A549 (cell line): ENCODE measurements at regions not wholly inside any gene's neighbourhood (a gene's known extent, or its start where the extent isn't known, plus 50 kb on each side); places are given as distances from the start of the nearest gene placed in this dataset.

Experiments
- ATAC-seq, 2 experiments: fragments of 200-7000 bp in 1 of 2; fragments of >200 bp in 1 of 2; cut with Nextera tagmentation in 1 of 2; cut with Tn5 transposase in 1 of 2; 3 replicates each; pipeline versions ENCODE4 v1.8.0 to v1.9.1; 2018 to 2020; ENCODE audit warnings: mild to moderate bottlenecking in 1 of 2, moderate library complexity in 1 of 2
- CTCF ChIA-PET: fragments of 300-600 bp; sonication (Branson Sonifier 250); formaldehyde crosslinking; extraction: SDS; loops from one replicate; lab custom pipeline; 2021; ENCODE audit warnings: antibody characterized with exemption, inconsistent platforms; lab: Yijun Ruan, JAX
- POLR2A ChIA-PET: fragments of 350-600 bp; formaldehyde crosslinking; extraction: SDS; loops from one replicate; lab custom pipeline; 2021; ENCODE audit warnings: antibody characterized with exemption, inconsistent platforms; lab: Yijun Ruan, JAX
- DNase-seq, 2 experiments: peaks; one replicate each; pipeline versions ENCODE4 v3.0.0 to v3.0.0-alpha.2; 2011 to 2016; ENCODE audit warnings: low read depth in 1 of 2, low spot score in 1 of 2
- FAIRE-seq: peaks from 2 replicates; lab custom pipeline; 2011; peaks lifted over from hg19 to GRCh38; lab: Jason Lieb, UNC
- H3K27ac ChIP-seq, 2 experiments: fragments of >200 bp; sonication (Bioruptor Twin); formaldehyde crosslinking; 3 replicates each; pipeline ENCODE4 v1.5.1; 2016 to 2017
- H3K4me1 ChIP-seq: fragments of >200 bp; sonication (Bioruptor Twin); formaldehyde crosslinking; 3 replicates; pipeline ENCODE4 v1.6.1; 2016
- H3K4me2 ChIP-seq: fragments of >200 bp; sonication (Bioruptor Twin); formaldehyde crosslinking; 3 replicates; pipeline ENCODE4 v1.6.1; 2016
- H3K4me3 ChIP-seq: fragments of >200 bp; sonication (Bioruptor Twin); formaldehyde crosslinking; 3 replicates; pipeline ENCODE4 v1.5.1; 2016
- H3K9me3 ChIP-seq: fragments of >200 bp; sonication (Bioruptor Twin); formaldehyde crosslinking; 3 replicates; pipeline ENCODE4 v1.6.1; 2016
- BHLHE40 ChIP-seq: IDR thresholded peaks from 2 replicates; pipeline ENCODE4 v1.6.1; 2012; ENCODE audit warnings: low read depth, low read length, inconsistent platforms
- EP300 ChIP-seq, 2 experiments: fragments of >200 bp; sonication (Bioruptor Twin); formaldehyde crosslinking; IDR thresholded peaks; 2 replicates in 1 of 2; 3 replicates in 1 of 2; pipeline ENCODE4 v1.6.1; 2016 to 2017
- HDAC2 ChIP-seq: fragments of 200-600 bp; sonication (generic); IDR thresholded peaks from 2 replicates; pipeline ENCODE4 v1.6.1; 2016
- HOXA7 ChIP-seq: fragments of 250-450 bp; sonication (Bioruptor Pico); IDR thresholded peaks from 2 replicates; pipeline ENCODE4 v1.5.0; 2020; ENCODE audit warnings: mild to moderate bottlenecking, moderate library complexity
- JUN ChIP-seq, 2 experiments: fragments of >200 bp; sonication (Bioruptor Twin); formaldehyde crosslinking; IDR thresholded peaks; 2 replicates in 1 of 2; 3 replicates in 1 of 2; pipeline ENCODE4 v1.6.1; 2016 to 2017
- NFE2L2 ChIP-seq: fragments of 150-350 bp; conservative IDR thresholded peaks from 2 replicates; pipeline ENCODE4 v1.6.1; 2014; ENCODE audit warnings: low read length
- RCOR1 ChIP-seq: fragments of 150-350 bp; IDR thresholded peaks from 2 replicates; pipeline ENCODE4 v1.6.1; 2014; ENCODE audit warnings: antibody characterized with exemption, low read length, low read depth
- RNF2 ChIP-seq: fragments of 200-600 bp; sonication (generic); IDR thresholded peaks from 2 replicates; pipeline ENCODE4 v1.6.1; 2016; ENCODE audit warnings: low read depth, mild to moderate bottlenecking, antibody characterized with exemption, moderate library complexity, borderline replicate concordance
- SMC3 ChIP-seq: fragments of >200 bp; sonication (Bioruptor Twin); formaldehyde crosslinking; IDR thresholded peaks from 3 replicates; pipeline ENCODE4 v1.6.1; 2018; ENCODE audit warnings: inconsistent platforms
- ZC3H11A ChIP-seq: fragments of 450-650 bp; IDR thresholded peaks from 2 replicates; pipeline ENCODE4 v1.6.1; 2014; ENCODE audit warnings: antibody characterized with exemption, mild to moderate bottlenecking
- WGBS: methylation state at CpG from one replicate; pipeline ENCODE4 v1.1.6; 2017; ENCODE audit errors: missing lambda C conversion rate; 5-methylcytosine and 5-hydroxymethylcytosine counted together
- small RNA-seq, 6 experiments: library from RNA; depleted of rRNA; stranded (forward); fragments of <200 nt; gene quantifications; one replicate each; pipeline ENCODE3, GENCODE V24; 2012
- TF ChIP-seq, protein P1 (sequence below): IDR thresholded peaks from 2 replicates; pipeline ENCODE4 v1.6.1; 2012
- TF ChIP-seq, protein P2 (sequence below): fragments of >200 bp; sonication (Bioruptor Twin); formaldehyde crosslinking; IDR thresholded peaks from 3 replicates; pipeline ENCODE4 v1.5.1; 2016
- TF ChIP-seq, protein P3 (sequence below): fragments of 250-450 bp; sonication (Bioruptor Pico); IDR thresholded peaks from 2 replicates; pipeline ENCODE4 v1.5.0; 2021; ENCODE audit warnings: mild to moderate bottlenecking, moderate library complexity, borderline replicate concordance
- TF ChIP-seq, protein P4 (sequence below): fragments of >200 bp; sonication (Bioruptor Twin); formaldehyde crosslinking; IDR thresholded peaks from 2 replicates; pipeline ENCODE4 v1.6.1; 2016

DNA sequence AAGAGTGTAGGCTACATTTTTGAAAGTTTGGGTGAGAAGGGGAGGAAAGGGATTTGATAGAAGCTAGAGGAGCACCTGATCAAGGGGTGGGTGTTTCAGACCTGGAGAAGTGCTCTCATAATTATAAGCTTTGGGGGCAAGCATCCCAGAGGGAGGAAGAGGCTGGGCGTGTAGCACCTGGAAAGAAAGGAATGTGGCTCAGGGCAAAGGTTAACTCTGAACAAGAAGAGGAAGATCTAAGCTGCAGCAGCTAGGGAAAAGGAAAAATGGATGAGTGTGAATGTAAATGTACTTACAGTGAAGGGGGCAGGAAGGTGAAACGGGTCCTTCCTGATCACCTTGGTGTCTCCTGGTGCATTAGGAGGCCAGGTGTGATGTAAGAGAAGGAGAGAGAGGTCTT, 49.8 kb upstream of the ANKRD55 start:
- Histone ChIP-seq H3K4me3 (no peak overlapping the region), H3K9me3 (no peaks in the 10 kb centered on the region), H3K4me2 (peak overlapping the region; percentile 23; the same call in 1 of the 3 replicates), H3K4me1 (peaks cover 31% of the 10 kb centered on the region), H3K27ac (peak overlapping the region in 1 of 2 experiments; percentile 42; a peak in 2 of 6 replicates)
- WGBS: 22% methylated on average over 2 of the region's 2 CpGs
- no peak for TF ChIP-seq EP300 (IDR thresholded peaks at IDR 0.05)
- no peak for TF ChIP-seq RCOR1
- TF ChIP-seq, protein P1, sequence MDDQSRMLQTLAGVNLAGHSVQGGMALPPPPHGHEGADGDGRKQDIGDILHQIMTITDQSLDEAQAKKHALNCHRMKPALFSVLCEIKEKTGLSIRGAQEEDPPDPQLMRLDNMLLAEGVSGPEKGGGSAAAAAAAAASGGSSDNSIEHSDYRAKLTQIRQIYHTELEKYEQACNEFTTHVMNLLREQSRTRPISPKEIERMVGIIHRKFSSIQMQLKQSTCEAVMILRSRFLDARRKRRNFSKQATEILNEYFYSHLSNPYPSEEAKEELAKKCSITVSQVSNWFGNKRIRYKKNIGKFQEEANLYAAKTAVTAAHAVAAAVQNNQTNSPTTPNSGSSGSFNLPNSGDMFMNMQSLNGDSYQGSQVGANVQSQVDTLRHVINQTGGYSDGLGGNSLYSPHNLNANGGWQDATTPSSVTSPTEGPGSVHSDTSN: no peak
- TF ChIP-seq, protein P2, sequence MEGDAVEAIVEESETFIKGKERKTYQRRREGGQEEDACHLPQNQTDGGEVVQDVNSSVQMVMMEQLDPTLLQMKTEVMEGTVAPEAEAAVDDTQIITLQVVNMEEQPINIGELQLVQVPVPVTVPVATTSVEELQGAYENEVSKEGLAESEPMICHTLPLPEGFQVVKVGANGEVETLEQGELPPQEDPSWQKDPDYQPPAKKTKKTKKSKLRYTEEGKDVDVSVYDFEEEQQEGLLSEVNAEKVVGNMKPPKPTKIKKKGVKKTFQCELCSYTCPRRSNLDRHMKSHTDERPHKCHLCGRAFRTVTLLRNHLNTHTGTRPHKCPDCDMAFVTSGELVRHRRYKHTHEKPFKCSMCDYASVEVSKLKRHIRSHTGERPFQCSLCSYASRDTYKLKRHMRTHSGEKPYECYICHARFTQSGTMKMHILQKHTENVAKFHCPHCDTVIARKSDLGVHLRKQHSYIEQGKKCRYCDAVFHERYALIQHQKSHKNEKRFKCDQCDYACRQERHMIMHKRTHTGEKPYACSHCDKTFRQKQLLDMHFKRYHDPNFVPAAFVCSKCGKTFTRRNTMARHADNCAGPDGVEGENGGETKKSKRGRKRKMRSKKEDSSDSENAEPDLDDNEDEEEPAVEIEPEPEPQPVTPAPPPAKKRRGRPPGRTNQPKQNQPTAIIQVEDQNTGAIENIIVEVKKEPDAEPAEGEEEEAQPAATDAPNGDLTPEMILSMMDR: no peak
- TF ChIP-seq, protein P3, sequence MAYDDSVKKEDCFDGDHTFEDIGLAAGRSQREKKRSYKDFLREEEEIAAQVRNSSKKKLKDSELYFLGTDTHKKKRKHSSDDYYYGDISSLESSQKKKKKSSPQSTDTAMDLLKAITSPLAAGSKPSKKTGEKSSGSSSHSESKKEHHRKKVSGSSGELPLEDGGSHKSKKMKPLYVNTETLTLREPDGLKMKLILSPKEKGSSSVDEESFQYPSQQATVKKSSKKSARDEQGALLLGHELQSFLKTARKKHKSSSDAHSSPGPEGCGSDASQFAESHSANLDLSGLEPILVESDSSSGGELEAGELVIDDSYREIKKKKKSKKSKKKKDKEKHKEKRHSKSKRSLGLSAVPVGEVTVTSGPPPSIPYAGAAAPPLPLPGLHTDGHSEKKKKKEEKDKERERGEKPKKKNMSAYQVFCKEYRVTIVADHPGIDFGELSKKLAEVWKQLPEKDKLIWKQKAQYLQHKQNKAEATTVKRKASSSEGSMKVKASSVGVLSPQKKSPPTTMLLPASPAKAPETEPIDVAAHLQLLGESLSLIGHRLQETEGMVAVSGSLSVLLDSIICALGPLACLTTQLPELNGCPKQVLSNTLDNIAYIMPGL (CRISPR knock-in tag): no peak
- no peak for TF ChIP-seq HDAC2
- TF ChIP-seq ZC3H11A: no peak
- TF ChIP-seq JUN (IDR thresholded peaks at IDR 0.05): no peak
- no peak for TF ChIP-seq SMC3
- TF ChIP-seq BHLHE40: no peak
- no peak for TF ChIP-seq HOXA7 (CRISPR knock-in tag)
- no peak for TF ChIP-seq NFE2L2
- TF ChIP-seq RNF2: no peak
- TF ChIP-seq, protein P4, sequence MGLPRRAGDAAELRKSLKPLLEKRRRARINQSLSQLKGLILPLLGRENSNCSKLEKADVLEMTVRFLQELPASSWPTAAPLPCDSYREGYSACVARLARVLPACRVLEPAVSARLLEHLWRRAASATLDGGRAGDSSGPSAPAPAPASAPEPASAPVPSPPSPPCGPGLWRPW: no peak
- CTCF ChIA-PET: interaction anchor here (0.7 to 3.3 kb wide), 7 partner anchors 9 to 555 kb away, joined by 3 to 18 read pairs (median 3); no protein-coding TSS in a partner anchor
- POLR2A ChIA-PET: no interaction called here
- FAIRE-seq: no peak
- no peak for ATAC-seq
- no peak for DNase-seq

Small RNAs in the stretch of these regions (small RNA-seq; reads per million reads assigned to genes)
- 0 reads per million in 6 experiments for gene HMGN1P17
- gene RNU6ATAC2P: 0 to 15.6 (median 0.62) reads per million in 6 experiments
